Activated T-cell treated with anti-CD3 and anti-CD28 coated beads for 48 hours (primary cell): ENCODE measurements at regions not wholly inside any gene's neighbourhood (a gene's known extent, or its start where the extent isn't known, plus 50 kb on each side); places are given as distances from the start of the nearest gene placed in this dataset.
"Not testable (repeated sequence)": the region's sequence is repeated elsewhere in the genome, so short reads cannot be mapped to it uniquely, and the experiment has no call there.

ENCODE experiments used
- DNase-seq: peaks from one replicate; pipeline ENCODE4 v3.0.0-alpha.2; 2020; ENCODE audit warnings: low read depth

DNA sequence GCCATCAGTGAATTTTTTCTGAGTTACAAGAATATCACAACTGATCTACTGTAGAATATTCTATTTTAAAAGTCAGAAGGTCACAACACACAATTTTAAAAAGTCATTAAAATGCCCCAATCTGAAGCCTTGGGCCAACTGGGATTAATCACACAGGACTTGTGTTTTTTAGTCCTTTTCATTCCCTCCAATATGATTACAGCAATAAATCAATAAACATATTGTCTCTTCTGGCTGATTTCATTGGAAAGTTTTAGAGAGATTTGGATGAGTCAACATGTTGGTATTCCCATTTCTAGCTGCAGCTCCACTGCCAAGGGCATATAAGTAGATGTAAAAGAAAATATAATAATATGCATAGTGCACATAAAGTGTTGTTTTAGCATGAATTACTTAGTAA lies 85.8 kb downstream of the NIBAN1 start:
- no peak for DNase-seq

DNA sequence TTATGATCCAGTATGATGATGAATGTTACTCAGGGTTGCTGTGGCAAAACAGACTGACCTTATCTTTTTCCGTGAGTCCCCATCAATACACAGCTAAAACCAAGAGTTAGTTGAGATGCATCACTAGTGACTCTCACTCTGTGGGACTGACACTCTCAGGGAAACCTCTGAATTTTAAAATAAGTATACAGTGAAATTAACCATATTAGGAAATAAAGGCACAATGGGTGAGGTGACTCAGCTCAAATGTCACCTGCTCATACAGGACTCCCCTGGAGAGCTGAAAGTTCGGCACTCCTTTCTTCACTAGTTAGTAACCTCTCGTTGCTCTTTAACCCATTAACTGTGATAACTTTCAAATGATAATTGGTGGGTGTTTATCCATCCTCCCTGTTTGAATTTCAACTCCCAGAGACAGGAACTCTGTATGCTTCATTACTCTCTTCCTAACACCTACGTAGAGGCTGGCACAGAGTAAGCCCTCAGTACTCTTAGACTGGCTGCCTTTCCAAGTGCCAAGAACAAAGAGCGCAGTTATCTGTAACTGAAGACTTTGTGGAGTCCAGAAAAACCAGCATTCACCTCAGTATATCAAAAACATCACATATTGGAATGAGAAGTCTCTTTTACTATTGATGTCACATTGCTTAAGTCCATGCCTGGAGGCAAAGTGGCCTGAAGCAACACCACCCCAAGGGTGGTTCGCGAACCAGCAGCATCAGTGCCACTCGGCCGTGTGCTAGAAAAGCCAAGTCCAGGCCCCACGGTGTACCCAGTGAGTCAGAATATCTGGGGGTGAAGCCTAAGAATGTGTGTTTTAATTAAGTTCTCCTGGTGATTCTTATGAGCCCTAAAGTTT lies 91.1 kb downstream of the NIBAN1 start:
- DNase-seq: no peak

DNA sequence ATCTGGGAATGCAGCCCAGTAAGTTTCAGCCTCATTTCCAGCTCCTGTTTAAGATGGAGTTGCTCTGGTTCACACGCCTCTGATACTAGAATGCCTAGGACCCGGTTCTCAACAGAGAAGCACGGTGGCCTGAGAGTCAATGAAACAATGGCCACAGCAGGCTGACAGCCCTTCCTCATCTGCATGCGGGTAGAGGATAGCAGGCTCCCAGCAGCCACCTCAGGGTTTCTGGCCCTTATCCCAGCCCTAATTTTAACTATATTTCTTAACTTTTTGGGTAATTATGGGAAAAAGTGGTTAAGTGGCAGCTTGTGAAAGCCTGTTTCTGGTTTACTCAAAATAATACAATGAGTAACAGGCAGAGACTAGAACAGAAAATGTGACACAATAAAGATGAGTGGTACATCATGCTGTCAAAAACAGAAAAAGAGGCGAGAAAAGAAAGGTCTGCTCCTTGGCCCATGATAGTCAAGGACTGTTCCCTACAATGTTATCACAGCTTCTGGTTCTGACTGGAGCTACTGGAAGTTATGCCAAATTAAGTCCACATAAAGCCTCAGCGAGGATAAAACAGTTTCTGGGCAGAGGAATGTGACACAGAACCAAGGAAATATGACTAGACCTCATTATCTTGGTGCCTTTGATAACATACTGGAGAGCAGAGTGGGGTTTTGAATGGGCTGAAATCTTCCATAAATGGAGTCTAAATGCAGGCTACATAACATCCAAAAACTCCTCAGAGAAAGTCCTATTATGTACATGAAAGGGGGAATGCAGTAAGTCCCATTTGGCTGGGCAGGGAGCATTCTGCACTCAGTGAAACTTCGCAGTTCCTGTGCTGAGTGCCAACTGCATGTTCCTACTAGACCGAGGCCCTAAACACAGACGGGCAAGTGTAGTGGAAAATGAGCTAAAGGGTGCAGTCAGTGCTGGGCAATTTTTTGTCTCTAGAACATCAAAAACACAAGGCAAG lies 92.1 kb downstream of the NIBAN1 start:
- no peak for DNase-seq

DNA sequence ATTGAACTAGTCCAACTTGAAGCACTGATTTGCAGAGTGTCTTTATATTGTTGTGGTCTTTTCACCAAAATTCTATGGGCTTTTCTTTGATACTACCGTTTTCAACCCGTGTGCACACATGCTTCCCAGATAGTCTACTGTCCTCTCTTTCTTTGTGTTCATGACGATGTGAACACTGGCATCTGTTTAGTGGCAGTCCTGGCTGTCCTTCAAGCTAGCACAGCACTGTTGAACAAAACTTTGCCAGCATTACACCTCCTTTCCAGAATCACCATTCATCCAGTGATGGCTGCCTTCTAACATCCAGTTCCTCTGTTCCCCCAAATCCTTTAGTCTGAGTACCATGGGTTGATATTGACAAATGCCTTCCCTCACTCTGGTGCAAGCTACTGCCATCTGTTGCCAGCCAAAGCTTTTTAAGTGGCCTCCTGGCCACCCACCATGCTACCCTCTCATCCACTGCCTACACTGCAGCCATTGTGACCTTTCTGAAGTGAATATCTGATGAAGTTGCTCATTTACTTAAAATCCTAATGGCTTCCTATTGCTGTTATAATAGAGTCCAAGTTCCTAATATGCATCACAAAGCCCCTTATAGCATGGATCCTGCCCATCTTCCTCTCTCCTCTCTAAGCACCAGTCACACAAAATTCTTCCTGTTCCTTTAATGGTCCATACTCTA lies 94.3 kb downstream of the NIBAN1 start:
- no peak for DNase-seq

DNA sequence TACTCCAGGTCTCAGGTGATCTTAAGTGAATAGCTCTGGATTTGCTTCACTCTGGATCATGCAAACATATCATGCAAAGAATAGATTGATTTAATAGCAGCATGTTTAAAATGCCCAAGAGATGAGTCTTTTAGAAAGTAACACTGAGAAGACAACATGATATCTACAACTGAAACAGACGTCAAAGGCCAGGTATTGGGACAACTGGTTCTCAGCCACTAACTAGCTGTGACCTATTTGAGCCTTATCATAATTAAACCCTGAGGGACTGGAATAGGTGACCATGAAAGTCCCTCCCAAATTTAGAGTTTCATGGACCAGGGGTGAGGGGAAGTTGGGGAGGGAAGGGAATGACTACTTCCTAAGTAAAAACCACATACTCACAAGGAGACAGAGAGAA lies 95.7 kb downstream of the NIBAN1 start:
- no peak for DNase-seq

DNA sequence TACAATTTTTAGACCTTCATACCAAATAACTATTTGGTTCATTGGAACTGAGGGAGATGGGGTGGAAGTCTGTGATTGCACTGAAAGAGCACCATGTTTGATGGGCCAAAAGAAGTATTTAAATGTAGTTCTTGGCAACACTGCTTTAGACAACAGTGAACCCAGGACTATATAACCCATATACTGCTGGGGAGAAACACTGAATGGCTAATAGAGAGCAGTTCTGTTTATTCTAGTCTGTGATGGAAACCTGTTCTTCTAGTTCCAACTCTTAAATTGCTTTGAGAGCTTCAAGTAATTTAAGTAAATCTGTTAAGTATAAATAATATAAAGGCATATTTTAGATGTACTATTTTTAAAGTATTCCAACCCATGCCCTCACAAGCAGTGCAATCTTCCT lies 96.3 kb downstream of the NIBAN1 start:
- no peak for DNase-seq

DNA sequence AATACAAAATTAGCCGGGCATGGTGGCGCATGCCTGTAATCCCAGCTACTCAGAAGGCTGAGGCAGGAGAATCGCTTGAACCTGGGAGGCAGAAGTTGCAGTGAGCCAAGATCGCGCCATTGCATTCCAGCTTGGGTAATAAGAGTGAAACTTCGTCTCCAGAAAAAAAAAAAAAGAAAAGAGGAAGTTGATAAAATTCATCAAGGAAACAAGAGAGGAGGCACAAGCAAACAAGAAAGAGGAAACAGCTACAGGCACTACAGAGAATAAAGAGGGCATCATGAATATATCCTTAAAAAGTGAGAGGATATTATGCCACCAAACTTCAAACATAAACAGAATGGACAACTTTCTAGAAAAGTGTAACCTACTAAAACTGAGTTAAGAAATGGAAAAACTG lies 98.3 kb downstream of the NIBAN1 start:
- not testable (repeated sequence) for DNase-seq

DNA sequence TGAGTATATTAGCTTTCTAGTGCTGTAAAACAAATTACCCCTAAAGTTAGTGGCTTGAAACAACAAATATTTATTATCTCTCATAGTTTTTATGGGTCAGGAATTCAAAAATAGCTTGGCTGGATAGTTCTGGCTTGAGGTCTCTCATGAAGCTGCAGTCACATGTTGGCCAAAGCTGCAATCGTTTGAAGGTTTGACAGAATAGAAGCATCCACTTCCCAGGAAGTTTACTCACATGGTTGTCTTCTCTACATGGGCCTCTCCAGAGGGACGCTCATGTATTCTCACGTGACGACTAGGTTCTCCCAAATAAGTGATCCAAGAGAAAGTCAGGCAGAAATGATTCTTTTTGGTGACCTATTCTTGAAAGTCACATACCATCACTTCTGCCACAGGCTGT lies 99.1 kb downstream of the NIBAN1 start:
- no peak for DNase-seq

DNA sequence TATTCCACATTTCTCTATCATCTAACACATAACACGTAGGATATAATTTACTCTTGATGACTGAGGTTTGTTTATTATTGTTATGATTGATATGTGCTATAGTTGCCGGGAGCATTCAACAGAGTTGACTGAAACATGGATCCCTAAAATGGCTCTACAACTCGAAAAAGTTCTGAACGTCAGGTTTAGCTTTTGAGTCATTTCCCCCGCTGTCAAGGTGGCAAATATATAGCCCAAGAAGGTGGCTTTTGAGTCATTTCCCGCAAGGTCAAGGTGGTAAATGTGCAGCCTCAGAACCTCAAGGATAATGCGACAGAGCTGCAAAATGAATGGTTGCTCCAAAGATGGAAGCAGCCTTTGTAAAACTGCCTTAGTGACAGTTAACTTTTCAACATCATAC lies 104.0 kb downstream of the NIBAN1 start:
- DNase-seq: no peak

DNA sequence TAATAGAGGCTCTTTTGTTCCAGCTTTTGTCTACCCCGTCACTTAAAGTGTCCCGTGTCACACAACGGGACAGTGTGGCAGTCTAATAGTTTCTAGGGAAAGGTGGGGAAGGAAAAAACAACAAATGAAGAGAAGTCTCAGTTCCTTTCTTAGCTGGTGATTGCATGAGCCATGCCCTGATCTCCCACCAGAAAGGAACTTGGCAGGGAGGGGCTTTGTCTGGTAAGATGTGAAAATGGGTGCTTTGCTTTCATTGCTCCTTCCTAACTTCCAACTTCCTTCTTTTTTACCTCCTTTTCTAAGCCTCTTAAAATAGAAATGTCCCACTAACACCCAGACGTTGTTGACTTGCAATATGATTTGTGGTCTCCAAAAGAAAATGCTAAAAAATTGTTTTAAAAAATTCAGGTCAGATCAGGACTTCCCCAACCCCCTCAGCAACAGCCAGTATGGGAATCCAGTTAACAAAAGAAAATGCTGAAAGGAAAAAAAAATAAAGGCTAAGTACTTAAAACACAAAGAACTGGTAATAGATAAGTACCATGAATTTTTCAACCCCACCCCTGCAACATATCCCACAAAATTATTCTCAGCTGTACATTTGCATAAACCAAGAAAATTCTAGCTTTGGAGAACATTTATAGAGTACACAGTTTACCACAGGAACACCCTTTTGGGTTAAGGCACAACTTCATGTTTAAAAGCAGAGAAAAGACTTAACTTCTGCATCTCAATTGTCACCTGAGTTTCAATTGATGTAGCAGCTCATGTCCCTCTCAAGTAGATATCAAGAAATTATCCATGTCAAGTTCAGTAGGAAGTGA lies 106.2 kb downstream of the NIBAN1 start:
- DNase-seq: no peak

DNA sequence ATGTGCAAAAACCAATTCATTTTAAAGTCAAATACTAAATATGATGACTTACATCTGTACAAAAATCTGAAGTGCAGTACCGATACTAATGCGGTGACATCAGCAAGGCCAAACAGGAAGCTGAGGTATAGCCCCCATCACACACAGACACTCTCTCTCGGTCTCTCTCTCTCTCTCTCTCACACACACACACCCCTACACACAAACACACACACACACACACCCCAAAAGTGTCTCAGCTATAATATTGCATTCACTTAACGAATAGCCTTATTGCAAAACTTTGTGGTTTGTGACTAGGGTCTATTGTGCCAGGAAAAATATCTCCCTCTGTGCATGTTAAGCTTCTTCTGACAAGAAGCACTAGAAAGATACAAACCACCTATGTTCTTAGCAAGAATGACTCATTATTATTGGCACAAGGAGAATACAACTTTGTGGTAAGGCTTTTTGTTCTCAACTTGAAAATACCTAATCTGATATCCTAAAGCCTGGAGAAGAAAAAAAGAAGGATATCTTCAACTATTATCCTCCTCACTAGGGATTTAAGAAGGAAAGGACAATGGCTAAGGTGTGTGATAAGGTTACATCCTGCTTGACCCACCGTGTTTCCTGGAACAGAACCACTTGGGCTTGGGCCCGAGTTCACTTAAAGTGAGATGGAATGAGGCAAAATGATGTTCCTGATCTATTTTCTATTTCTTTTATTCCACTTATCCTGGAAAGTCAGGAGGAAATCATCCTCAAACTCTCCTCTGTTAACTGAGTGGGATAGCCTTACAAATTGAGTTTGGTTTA lies 107.1 kb downstream of the NIBAN1 start:
- no peak for DNase-seq

DNA sequence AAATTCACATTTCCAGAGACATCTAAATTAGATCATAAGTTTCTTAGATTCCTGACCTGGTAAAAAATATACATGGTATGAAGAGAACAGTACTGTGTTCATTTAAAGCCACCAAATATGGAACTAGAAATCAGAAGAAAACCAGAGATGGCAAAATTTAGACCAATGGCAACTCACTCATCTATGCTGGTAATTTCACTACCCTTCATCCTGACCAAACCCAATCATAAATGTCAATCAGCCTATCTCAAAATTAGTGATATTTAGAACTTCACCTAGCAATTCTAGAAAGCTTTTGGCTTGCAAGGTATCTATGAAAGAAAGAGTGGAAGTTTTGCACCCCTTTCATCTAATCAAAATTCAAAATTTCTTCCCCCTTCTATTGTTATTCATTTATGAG lies 107.7 kb downstream of the NIBAN1 start:
- DNase-seq: no peak

DNA sequence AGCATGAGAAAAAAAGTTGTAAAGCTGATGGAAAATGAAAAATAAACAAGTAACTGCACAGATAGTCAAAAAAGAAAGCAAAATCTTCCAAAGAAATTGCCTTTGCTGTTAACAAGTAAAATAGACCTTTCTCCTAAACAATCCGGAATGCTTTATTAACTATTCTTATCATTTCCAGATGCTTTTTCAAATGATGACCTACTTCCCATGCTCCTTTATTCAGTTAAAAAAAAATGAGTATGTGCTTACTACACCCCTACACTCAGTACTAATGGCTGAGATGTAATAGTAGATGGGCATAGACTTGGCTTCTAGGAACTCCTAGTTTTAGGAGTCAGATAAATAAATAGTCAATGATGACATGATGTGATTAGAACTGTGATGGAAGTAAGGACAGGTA lies 108.5 kb downstream of the NIBAN1 start:
- no peak for DNase-seq

DNA sequence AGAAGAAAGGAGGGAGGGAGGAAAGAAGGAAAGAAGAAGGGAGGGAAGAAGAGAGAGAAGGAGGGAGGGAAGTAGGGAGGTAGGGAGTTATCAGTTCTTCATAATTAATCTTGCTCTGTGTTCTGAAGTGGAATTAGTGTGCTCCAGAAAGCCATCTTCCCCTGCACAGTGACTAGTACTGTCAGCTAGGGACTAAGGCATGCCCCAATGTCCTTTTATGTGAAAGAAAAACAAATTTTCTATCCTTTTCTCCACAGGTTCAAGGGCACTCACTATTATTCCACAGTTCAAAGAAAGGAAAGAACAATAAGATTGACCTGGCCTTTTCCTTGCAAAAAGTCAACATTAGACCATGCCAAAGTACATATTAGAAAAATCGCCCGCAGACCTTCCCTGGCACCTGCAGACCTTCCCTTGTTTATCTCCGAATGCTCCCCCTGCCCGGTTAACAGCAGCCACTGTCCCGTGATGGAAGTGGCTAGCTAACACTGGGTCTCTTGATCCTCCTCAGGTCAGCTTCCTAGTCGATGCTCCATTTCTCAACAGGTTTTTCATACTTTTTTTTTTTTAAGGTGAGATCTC lies 107.2 kb upstream of the EDEM3 start:
- DNase-seq: no peak

DNA sequence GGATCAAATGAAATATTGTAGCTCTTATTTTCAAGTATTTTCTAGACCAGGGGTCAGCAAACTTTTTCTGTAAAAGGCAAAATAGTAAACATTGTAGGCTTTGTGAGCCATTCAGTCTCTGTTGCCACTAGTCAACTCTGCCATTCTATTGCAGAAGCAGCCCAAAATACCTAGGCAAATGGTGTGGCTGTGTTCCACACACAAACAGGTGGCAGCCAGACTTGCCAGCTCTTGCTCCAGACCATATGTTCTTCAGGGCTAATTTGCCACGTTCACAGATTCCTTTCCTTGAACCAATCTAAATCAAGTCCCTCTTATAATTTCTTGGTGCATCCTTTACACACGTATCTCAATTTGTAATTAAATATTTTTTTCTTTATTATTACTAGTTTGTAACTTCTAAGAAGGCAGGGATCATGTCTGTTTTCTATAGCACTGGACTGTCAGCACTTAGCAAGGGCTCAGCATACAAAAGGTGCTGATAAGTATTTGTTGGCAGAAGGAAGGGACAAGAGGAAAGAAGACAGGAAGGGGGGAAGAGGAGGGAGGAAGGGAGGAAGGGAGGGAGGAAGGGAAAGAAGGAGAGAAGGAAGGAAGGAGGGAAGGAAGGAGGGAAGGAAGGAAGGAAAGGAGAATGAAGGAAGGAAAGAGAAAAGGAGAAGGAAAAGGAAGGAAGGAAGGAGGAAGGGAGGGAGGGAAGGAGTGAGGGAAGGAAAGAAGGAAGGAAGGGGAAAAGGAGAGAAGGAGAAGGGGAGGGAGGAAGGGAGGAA lies 106.5 kb upstream of the EDEM3 start:
- DNase-seq: no peak

DNA sequence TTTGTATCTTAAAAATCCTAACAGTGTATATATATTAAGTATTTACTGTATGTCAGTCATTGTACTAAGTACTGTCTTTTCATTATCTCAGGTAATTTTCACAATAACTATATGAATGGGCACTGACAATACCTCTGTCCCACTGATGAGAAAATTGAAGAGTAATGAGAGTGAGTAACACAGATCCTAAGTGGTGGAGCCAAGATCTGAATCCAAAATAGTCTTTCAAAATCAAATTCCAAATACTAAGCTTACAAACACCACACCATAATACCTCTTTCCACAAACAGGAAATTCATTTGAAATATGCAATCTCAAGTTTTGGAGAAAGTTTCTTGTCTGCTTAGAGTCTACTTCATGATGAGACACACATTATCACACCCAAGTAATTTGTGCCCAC lies 105.9 kb upstream of the EDEM3 start:
- no peak for DNase-seq

DNA sequence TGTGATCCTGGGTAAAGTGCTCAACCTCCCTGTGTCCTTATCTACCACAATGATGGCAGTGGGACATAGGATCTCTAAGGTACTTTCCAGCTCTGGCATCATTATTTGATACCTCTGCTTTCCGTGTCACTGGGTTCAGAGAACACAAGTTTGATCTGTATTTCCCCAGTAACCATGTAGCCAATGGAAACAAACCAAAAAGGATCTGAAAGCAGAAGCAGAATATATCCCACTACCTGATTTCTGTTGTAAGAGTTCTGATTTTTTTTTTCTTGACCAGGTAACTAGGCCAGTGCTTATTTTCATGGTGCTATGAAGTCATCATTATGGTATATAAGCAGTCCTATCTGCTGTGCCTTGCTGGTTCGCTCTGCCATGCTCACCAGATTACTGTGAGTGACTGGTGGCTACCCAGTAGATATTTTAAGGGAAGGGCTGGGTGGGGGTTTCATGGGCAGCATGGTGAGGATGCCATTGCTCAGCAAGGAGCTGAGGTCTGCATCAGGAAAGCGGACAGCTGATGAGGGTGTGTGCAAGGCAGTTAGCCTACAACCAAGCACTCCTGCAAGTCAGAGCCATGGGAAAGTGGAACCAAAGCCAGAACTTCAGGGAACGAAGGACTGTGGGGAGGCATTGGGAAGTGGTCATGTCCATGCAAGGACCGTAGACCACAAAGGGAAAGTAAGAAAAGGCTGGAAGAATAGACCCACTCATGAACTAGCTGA lies 104.9 kb upstream of the EDEM3 start:
- DNase-seq: no peak

DNA sequence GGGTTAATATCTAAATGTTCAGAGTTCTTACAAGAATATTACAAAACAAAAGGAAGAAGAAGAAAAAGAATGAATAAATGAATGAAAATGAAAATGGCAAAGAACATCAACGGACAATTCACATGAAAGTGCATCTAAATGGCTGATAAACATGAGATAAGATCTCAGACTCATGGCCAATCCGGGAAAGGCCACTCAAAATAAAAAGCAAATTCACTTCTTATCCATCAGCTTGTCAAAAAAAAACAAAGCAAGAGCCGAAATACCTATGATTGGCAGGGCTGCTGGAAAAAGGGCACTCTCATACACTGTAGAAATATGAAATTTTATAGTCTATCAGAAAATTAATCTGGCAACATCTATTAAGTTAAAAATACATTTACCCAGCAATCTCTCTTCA lies 103.6 kb upstream of the EDEM3 start:
- DNase-seq: no peak
